ENCODE measurements at regions not wholly inside any gene's neighbourhood (a gene's known extent, or its start where the extent isn't known, plus 50 kb on each side); places are given as distances from the start of the nearest gene placed in this dataset.

DNA sequence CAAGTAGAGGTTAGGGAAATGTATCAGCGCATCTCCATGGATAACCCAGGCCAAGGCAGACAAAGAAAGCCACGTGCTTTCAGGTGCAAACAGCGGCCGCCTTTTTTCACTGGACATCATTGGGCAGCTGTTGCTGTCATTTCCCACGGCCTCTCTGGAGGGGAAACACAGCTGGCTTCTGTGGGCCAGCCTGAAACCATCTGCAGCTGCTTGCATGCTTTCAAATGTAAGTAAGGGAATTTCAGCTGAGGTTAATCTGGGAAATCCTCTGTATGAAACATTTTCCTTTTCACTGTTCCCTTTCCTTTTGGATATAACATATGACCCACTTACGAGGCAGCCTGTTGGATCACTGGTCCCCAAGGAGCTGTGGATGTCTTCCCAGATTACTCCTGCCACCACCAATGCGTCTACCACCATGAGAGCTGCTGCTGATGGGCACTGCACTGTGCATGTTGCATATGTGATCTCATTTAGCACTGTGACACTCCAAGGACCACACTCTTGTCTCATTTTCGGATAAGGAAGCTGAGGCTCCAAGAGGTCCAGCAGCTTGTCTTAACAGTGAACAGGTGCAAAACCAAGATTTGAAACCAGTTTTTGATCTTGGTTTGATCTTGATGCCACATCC, 106.3 kb downstream of the C9orf152 start:
- DNase-seq (ENCODE audit: low read depth), result no peak
- no peak overlapping the region for H3K4me3 ChIP-seq (ENCODE audit: low read depth, low read length)
- no peak for TF ChIP-seq CTCF (IDR thresholded peaks at IDR 0.05; ENCODE audit: control insufficient read depth, extremely low read depth, insufficient read depth)

DNA sequence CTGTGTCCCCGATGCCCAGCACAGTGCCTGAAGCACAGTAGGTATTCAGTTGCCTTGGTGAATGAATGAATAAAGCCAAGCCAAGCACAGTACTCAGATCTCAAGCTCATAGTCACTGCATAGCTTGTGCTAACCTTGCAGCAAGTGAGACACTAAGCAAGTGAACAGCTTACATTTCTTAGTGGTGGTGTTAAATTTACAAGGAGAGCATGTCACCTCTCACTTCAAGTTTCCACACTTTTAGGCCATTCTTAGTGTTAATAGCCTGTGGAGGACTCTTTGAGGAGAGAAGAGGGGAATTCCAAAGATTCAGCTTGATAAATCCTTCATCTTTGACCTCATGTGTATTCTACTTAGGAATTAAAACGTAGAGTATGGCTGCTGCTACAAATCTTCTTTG, 104.7 kb downstream of the C9orf152 start:
- no peak overlapping the region for H3K4me3 ChIP-seq (ENCODE audit: low read depth, low read length)
- no peak for TF ChIP-seq CTCF (IDR thresholded peaks at IDR 0.05; ENCODE audit: control insufficient read depth, extremely low read depth, insufficient read depth)
- DNase-seq (ENCODE audit: low read depth), result no peak

DNA sequence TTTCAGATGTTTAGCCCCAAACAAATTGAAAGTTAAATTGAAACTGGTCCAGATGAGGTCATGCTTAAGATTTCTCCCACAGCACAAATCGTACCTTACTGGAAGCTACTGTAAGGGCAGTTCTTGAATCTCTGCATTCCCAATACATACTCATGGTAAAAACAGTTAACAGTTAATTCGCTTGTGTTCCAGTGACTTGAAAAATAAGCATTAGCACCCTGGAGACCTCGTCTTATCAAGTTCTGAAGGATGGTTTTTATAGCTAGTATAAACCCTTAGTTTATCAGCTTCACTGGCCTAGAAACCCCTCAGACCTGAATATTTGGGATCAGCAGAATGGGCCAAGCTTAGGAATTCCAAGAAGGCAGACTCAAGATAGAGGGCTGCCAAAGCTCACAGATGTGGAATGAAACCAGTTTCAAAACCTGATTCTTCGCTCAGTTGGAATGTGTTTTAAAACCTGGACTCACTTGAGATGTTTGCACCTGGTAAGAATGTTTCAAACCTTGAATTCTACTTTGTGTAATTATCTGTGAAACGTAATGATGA, 103.6 kb downstream of the C9orf152 start:
- no peak for TF ChIP-seq CTCF (IDR thresholded peaks at IDR 0.05; ENCODE audit: control insufficient read depth, extremely low read depth, insufficient read depth)
- DNase-seq (ENCODE audit: low read depth), result no peak
- no peak overlapping the region for H3K4me3 ChIP-seq (ENCODE audit: low read depth, low read length)

DNA sequence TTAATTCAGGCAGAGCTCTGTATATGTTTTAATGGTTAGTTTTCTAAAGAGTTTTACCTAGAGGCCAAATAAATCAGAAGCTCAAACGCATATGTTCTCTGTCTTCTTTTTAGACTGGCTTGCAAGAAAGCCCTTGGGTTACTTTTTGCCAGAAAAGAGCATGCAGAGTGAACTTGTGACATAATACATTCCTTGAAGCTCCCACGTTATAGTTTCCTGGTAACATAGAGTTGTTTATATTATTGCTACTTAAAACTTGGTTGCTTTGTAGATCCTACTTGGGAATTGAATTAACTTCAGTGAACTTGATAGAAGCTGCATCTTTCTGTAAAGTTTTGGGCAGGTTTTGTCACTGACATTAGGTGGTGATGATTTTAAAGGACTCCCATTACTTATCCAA, 102.9 kb downstream of the C9orf152 start:
- no peak for DNase-seq (ENCODE audit: low read depth)
- TF ChIP-seq CTCF (IDR thresholded peaks at IDR 0.05; ENCODE audit: control insufficient read depth, extremely low read depth, insufficient read depth), result no peak
- H3K4me3 ChIP-seq (ENCODE audit: low read depth, low read length), result no peak overlapping the region

DNA sequence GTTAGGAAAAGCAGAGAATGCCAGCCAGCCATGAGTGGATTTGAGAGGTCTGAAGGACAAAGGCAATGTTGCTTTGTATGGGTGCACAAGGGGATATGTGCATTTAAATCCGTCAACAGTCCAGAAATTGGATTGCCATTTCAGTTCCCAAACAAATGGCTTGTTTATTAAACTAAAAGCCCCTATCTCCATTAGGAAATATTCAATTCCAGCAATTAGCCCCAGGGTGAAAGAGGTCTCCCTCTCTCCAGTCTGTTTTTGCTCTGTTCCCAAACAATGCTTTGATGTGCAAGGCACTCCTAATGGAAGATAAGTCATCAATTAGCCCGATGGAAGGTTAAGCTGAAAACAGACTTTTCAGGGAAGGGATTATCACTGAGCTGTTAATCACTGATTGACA, 101.3 kb downstream of the C9orf152 start:
- DNase-seq (ENCODE audit: low read depth), result no peak
- H3K4me3 ChIP-seq (ENCODE audit: low read depth, low read length), result no peak overlapping the region
- TF ChIP-seq CTCF (IDR thresholded peaks at IDR 0.05; ENCODE audit: control insufficient read depth, extremely low read depth, insufficient read depth), result no peak

- no peak for DNase-seq (ENCODE audit: low read depth)
- TF ChIP-seq CTCF (IDR thresholded peaks at IDR 0.05; ENCODE audit: control insufficient read depth, extremely low read depth, insufficient read depth), result no peak
- no peak overlapping the region for H3K4me3 ChIP-seq (ENCODE audit: low read depth, low read length)
These were observed 98.4 kb downstream of the C9orf152 start for GRCh38 chr9:110109333-110110092.

Measured in LNCaP clone FGC (cell line).